ENCODE measurements at regions not wholly inside any gene's neighbourhood (a gene's known extent, or its start where the extent isn't known, plus 50 kb on each side); places are given as distances from the start of the nearest gene placed in this dataset.

DNA sequence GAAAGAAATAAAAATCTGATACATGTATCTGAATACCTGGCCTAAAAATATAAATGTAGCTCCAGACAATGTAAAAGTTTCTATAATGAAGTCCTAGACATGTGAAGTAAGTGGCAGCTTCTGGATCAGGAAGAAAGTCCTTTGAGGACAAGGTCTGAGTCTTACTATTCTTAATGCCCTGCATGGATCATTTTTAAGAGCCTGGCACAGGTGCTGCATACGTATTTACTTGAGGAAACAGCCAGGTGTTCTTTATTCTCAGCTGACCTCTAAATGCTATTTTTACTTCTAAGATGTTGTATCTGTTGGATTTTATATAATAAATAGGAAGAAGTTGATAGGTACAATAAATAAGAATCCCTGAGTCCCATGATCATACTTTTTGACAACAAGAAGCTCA lies 750.0 kb upstream of the LUZP2 start:
- POLR2A ChIA-PET = no interaction called here
- H3K36me3 ChIP-seq (ENCODE audit: control insufficient read depth in 4 of 4, insufficient read depth in 4 of 4, low read length in 3 of 4) = no peaks in the 10 kb centered on the region
- no peak for DNase-seq
- no peak overlapping the region for H3K4me3 ChIP-seq (ENCODE audit: control insufficient read depth in 1 of 7, extremely low read depth in 1 of 7, insufficient read depth in 4 of 7, low read depth in 2 of 7, low read length in 6 of 7)
- H3K9me3 ChIP-seq (ENCODE audit: control extremely low read depth in 1 of 5, control insufficient read depth in 4 of 5, insufficient read depth in 2 of 5, low read depth in 1 of 5, low read length in 4 of 5) = no peaks in the 10 kb centered on the region
- no peaks in the 10 kb centered on the region for H3K4me1 ChIP-seq (ENCODE audit: control extremely low read depth in 1 of 4, control insufficient read depth in 4 of 4, insufficient read depth in 4 of 4, low read length in 3 of 4)
- CTCF ChIA-PET = no interaction called here
- H3K27ac ChIP-seq (ENCODE audit: insufficient read depth in 1 of 2, low read depth in 1 of 2, low read length in 2 of 2, poor library complexity in 1 of 2, severe bottlenecking in 2 of 2) = peak overlapping the region in 1 of 2 experiments; percentile 37
- WGBS (ENCODE audit: insufficient coverage) = 100% methylated on average over 1 of the region's 1 CpG
- H3K27me3 ChIP-seq (replicated peaks in 2 of 5; ENCODE audit: control insufficient read depth in 4 of 5, insufficient read depth in 5 of 5, low read length in 4 of 5) = no peaks in the 10 kb centered on the region

GRCh38 chr11:23749762-23750430 lies 747.0 kb upstream of the LUZP2 start:
- DNase-seq = no peak
- CTCF ChIA-PET = no interaction called here
- no CpG with 5 or more reads among the region's 2 CpGs for WGBS (ENCODE audit: insufficient coverage)

GRCh38 chr11:23751280-23751679 lies 745.6 kb upstream of the LUZP2 start:
- Histone ChIP-seq H3K27me3 (replicated peaks in 2 of 5; ENCODE audit: control insufficient read depth in 4 of 5, insufficient read depth in 5 of 5, low read length in 4 of 5) (no peaks in the 10 kb centered on the region), H3K4me3 (ENCODE audit: control insufficient read depth in 1 of 7, extremely low read depth in 1 of 7, insufficient read depth in 4 of 7, low read depth in 2 of 7, low read length in 6 of 7) (no peak overlapping the region), H3K36me3 (ENCODE audit: control insufficient read depth in 4 of 4, insufficient read depth in 4 of 4, low read length in 3 of 4) (no peaks in the 10 kb centered on the region), H3K9me3 (ENCODE audit: control extremely low read depth in 1 of 5, control insufficient read depth in 4 of 5, insufficient read depth in 2 of 5, low read depth in 1 of 5, low read length in 4 of 5) (no peaks in the 10 kb centered on the region), H3K4me1 (ENCODE audit: control extremely low read depth in 1 of 4, control insufficient read depth in 4 of 4, insufficient read depth in 4 of 4, low read length in 3 of 4) (no peaks in the 10 kb centered on the region), H3K27ac (ENCODE audit: insufficient read depth in 1 of 2, low read depth in 1 of 2, low read length in 2 of 2, poor library complexity in 1 of 2, severe bottlenecking in 2 of 2) (no peak overlapping the region)
- POLR2A ChIA-PET = no interaction called here
- CTCF ChIA-PET = no interaction called here
- DNase-seq = no peak
- WGBS (ENCODE audit: insufficient coverage) = no CpG with 5 or more reads among the region's 2 CpGs

More at GRCh38 chr11:23749762-23750430, 747.0 kb upstream of the LUZP2 start:
- Histone ChIP-seq H3K27ac (ENCODE audit: insufficient read depth in 1 of 2, low read depth in 1 of 2, low read length in 2 of 2, poor library complexity in 1 of 2, severe bottlenecking in 2 of 2) (no peak overlapping the region), H3K4me3 (ENCODE audit: control insufficient read depth in 1 of 7, extremely low read depth in 1 of 7, insufficient read depth in 4 of 7, low read depth in 2 of 7, low read length in 6 of 7) (no peak overlapping the region), H3K9me3 (ENCODE audit: control extremely low read depth in 1 of 5, control insufficient read depth in 4 of 5, insufficient read depth in 2 of 5, low read depth in 1 of 5, low read length in 4 of 5) (no peaks in the 10 kb centered on the region), H3K4me1 (ENCODE audit: control extremely low read depth in 1 of 4, control insufficient read depth in 4 of 4, insufficient read depth in 4 of 4, low read length in 3 of 4) (no peaks in the 10 kb centered on the region), H3K27me3 (replicated peaks in 2 of 5; ENCODE audit: control insufficient read depth in 4 of 5, insufficient read depth in 5 of 5, low read length in 4 of 5) (no peaks in the 10 kb centered on the region), H3K36me3 (ENCODE audit: control insufficient read depth in 4 of 4, insufficient read depth in 4 of 4, low read length in 3 of 4) (no peaks in the 10 kb centered on the region)
- POLR2A ChIA-PET = no interaction called here

DNA sequence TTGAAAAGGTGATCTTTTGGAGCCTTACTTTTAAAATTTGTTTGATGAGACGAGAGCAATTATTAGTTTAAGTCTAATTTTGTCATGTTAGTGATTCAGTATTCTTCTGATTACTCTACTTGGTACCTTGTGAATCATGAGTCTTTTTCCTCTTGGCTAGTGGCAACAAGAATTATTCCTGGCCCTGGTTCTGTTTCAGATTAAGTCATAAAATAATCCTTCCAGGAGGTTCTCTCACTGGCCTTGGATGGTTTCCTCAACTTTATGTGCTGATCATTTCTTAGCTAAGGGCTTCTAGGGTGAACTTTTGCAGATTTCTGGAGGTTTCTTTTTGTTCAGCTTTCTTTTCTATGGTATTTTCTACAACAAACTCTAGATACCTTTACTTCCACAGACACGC lies 741.8 kb upstream of the LUZP2 start:
- no peaks in the 10 kb centered on the region for H3K9me3 ChIP-seq (ENCODE audit: control extremely low read depth in 1 of 5, control insufficient read depth in 4 of 5, insufficient read depth in 2 of 5, low read depth in 1 of 5, low read length in 4 of 5)
- H3K36me3 ChIP-seq (ENCODE audit: control insufficient read depth in 4 of 4, insufficient read depth in 4 of 4, low read length in 3 of 4) = no peaks in the 10 kb centered on the region
- CTCF ChIA-PET = no interaction called here
- no peaks in the 10 kb centered on the region for H3K4me1 ChIP-seq (ENCODE audit: control extremely low read depth in 1 of 4, control insufficient read depth in 4 of 4, insufficient read depth in 4 of 4, low read length in 3 of 4)
- H3K27ac ChIP-seq (ENCODE audit: insufficient read depth in 1 of 2, low read depth in 1 of 2, low read length in 2 of 2, poor library complexity in 1 of 2, severe bottlenecking in 2 of 2) = no peak overlapping the region
- WGBS (ENCODE audit: insufficient coverage) = 100% methylated on average over 2 of the region's 2 CpGs
- H3K4me3 ChIP-seq (ENCODE audit: control insufficient read depth in 1 of 7, extremely low read depth in 1 of 7, insufficient read depth in 4 of 7, low read depth in 2 of 7, low read length in 6 of 7) = no peak overlapping the region
- DNase-seq = no peak
- POLR2A ChIA-PET = no interaction called here
- no peaks in the 10 kb centered on the region for H3K27me3 ChIP-seq (replicated peaks in 2 of 5; ENCODE audit: control insufficient read depth in 4 of 5, insufficient read depth in 5 of 5, low read length in 4 of 5)

GRCh38 chr11:23755769-23756168 lies 741.1 kb upstream of the LUZP2 start:
- no peak for DNase-seq
- no peaks in the 10 kb centered on the region for H3K27me3 ChIP-seq (replicated peaks in 2 of 5; ENCODE audit: control insufficient read depth in 4 of 5, insufficient read depth in 5 of 5, low read length in 4 of 5)
- no peaks in the 10 kb centered on the region for H3K4me1 ChIP-seq (ENCODE audit: control extremely low read depth in 1 of 4, control insufficient read depth in 4 of 4, insufficient read depth in 4 of 4, low read length in 3 of 4)
- 85% methylated on average over 2 of the region's 2 CpGs for WGBS (ENCODE audit: insufficient coverage)
- H3K4me3 ChIP-seq (ENCODE audit: control insufficient read depth in 1 of 7, extremely low read depth in 1 of 7, insufficient read depth in 4 of 7, low read depth in 2 of 7, low read length in 6 of 7) = no peak overlapping the region
- no peaks in the 10 kb centered on the region for H3K9me3 ChIP-seq (ENCODE audit: control extremely low read depth in 1 of 5, control insufficient read depth in 4 of 5, insufficient read depth in 2 of 5, low read depth in 1 of 5, low read length in 4 of 5)
- no peak overlapping the region for H3K27ac ChIP-seq (ENCODE audit: insufficient read depth in 1 of 2, low read depth in 1 of 2, low read length in 2 of 2, poor library complexity in 1 of 2, severe bottlenecking in 2 of 2)
- no peaks in the 10 kb centered on the region for H3K36me3 ChIP-seq (ENCODE audit: control insufficient read depth in 4 of 4, insufficient read depth in 4 of 4, low read length in 3 of 4)
- ChIA-PET CTCF (no interaction called here), POLR2A (no interaction called here)

GRCh38 chr11:23759489-23759888 lies 737.4 kb upstream of the LUZP2 start:
- WGBS (ENCODE audit: insufficient coverage) = 94% methylated on average over 2 of the region's 2 CpGs
- H3K27me3 ChIP-seq (replicated peaks in 2 of 5; ENCODE audit: control insufficient read depth in 4 of 5, insufficient read depth in 5 of 5, low read length in 4 of 5) = no peaks in the 10 kb centered on the region
- ChIA-PET POLR2A (no interaction called here), CTCF (no interaction called here)
- H3K36me3 ChIP-seq (ENCODE audit: control insufficient read depth in 4 of 4, insufficient read depth in 4 of 4, low read length in 3 of 4) = no peaks in the 10 kb centered on the region
- H3K4me1 ChIP-seq (ENCODE audit: control extremely low read depth in 1 of 4, control insufficient read depth in 4 of 4, insufficient read depth in 4 of 4, low read length in 3 of 4) = no peaks in the 10 kb centered on the region
- no peak overlapping the region for H3K27ac ChIP-seq (ENCODE audit: insufficient read depth in 1 of 2, low read depth in 1 of 2, low read length in 2 of 2, poor library complexity in 1 of 2, severe bottlenecking in 2 of 2)
- no peak overlapping the region for H3K4me3 ChIP-seq (ENCODE audit: control insufficient read depth in 1 of 7, extremely low read depth in 1 of 7, insufficient read depth in 4 of 7, low read depth in 2 of 7, low read length in 6 of 7)
- no peak for DNase-seq
- H3K9me3 ChIP-seq (ENCODE audit: control extremely low read depth in 1 of 5, control insufficient read depth in 4 of 5, insufficient read depth in 2 of 5, low read depth in 1 of 5, low read length in 4 of 5) = no peaks in the 10 kb centered on the region

- Histone ChIP-seq H3K36me3 (ENCODE audit: control insufficient read depth in 4 of 4, insufficient read depth in 4 of 4, low read length in 3 of 4) (no peaks in the 10 kb centered on the region), H3K4me3 (ENCODE audit: control insufficient read depth in 1 of 7, extremely low read depth in 1 of 7, insufficient read depth in 4 of 7, low read depth in 2 of 7, low read length in 6 of 7) (no peak overlapping the region), H3K27me3 (replicated peaks in 2 of 5; ENCODE audit: control insufficient read depth in 4 of 5, insufficient read depth in 5 of 5, low read length in 4 of 5) (no peaks in the 10 kb centered on the region), H3K4me1 (ENCODE audit: control extremely low read depth in 1 of 4, control insufficient read depth in 4 of 4, insufficient read depth in 4 of 4, low read length in 3 of 4) (no peaks in the 10 kb centered on the region), H3K9me3 (ENCODE audit: control extremely low read depth in 1 of 5, control insufficient read depth in 4 of 5, insufficient read depth in 2 of 5, low read depth in 1 of 5, low read length in 4 of 5) (peaks cover 0 to 5% (median 0%) of the 10 kb centered on the region in 5 experiments), H3K27ac (ENCODE audit: insufficient read depth in 1 of 2, low read depth in 1 of 2, low read length in 2 of 2, poor library complexity in 1 of 2, severe bottlenecking in 2 of 2) (no peak overlapping the region)
- POLR2A ChIA-PET = no interaction called here
- CTCF ChIA-PET = no interaction called here
- WGBS (ENCODE audit: insufficient coverage) = 100% methylated on average over 1 of the region's 2 CpGs
- DNase-seq = no peak
Measured at GRCh38 chr11:23764286-23764685, 732.6 kb upstream of the LUZP2 start.
